Natural killer cell (primary cell): ENCODE measurements at regions not wholly inside any gene's neighbourhood (a gene's known extent, or its start where the extent isn't known, plus 50 kb on each side); places are given as distances from the start of the nearest gene placed in this dataset.

Source experiments
- ATAC-seq, 3 donors: fragments of 150-1000 bp in 2 of 3; fragments of 200-7000 bp in 1 of 3; cut with Tn5 transposase; 1 replicate in 1 of 3; 2 replicates in 2 of 3; pipeline ENCODE4 v1.10.0; 2021; ENCODE audit warnings: mild to moderate bottlenecking in 2 of 3, moderate library complexity in 2 of 3
- DNase-seq, 2 donors: peaks; one replicate each; pipeline versions ENCODE4 v3.0.0 to v3.0.0-alpha.2; 2013 to 2021; ENCODE audit warnings: mixed read lengths in 1 of 2
- H3K27ac ChIP-seq: one replicate; pipeline ENCODE4 v1.5.1; 2013; ENCODE audit warnings: mild to moderate bottlenecking, low read length
- H3K27me3 ChIP-seq: one replicate; pipeline ENCODE4 v1.6.1; 2013; ENCODE audit warnings: low read length; ENCODE audit not compliant: control insufficient read depth, insufficient read depth
- H3K36me3 ChIP-seq: one replicate; pipeline ENCODE4 v1.6.1; 2013; ENCODE audit warnings: low read length; ENCODE audit not compliant: control insufficient read depth, insufficient read depth
- H3K4me1 ChIP-seq: one replicate; pipeline ENCODE4 v1.6.1; 2013; ENCODE audit warnings: low read length; ENCODE audit not compliant: control insufficient read depth, insufficient read depth
- H3K4me3 ChIP-seq: one replicate; pipeline ENCODE4 v1.5.1; 2013; ENCODE audit warnings: low read length
- H3K9me3 ChIP-seq: one replicate; pipeline ENCODE4 v1.6.1; 2013; ENCODE audit warnings: low read length; ENCODE audit not compliant: control insufficient read depth, insufficient read depth
- H3K27ac Mint-ChIP-seq, 2 donors: one replicate each; pipeline ENCODE4 v1.8.0; 2022; ENCODE audit warnings: mild to moderate bottlenecking in 2 of 2, mixed read lengths in 2 of 2, moderate library complexity in 1 of 2
- H3K27me3 Mint-ChIP-seq, 2 donors: one replicate each; pipeline ENCODE4 v1.8.0; 2022; ENCODE audit warnings: low read depth in 2 of 2, mixed read lengths in 2 of 2
- H3K36me3 Mint-ChIP-seq: one replicate; pipeline ENCODE4 v1.8.0; 2022; ENCODE audit warnings: mixed read lengths
- H3K4me1 Mint-ChIP-seq, 2 donors: one replicate each; pipeline ENCODE4 v1.8.0; 2022; ENCODE audit warnings: mixed read lengths in 2 of 2
- H3K4me3 Mint-ChIP-seq: one replicate; pipeline ENCODE4 v1.8.0; 2022; ENCODE audit warnings: mild to moderate bottlenecking, moderate library complexity, mixed read lengths
- H3K9me3 Mint-ChIP-seq, 2 donors: one replicate each; pipeline ENCODE4 v1.8.0; 2022; ENCODE audit warnings: mixed read lengths in 2 of 2
- WGBS: methylation state at CpG from one replicate; pipeline ENCODE4 v1.1.7; 2013; ENCODE audit warnings: missing lambda C conversion rate; ENCODE audit not compliant: insufficient coverage; 5-methylcytosine and 5-hydroxymethylcytosine counted together
- intact Hi-C: fragments of 100-400 bp; cut with micrococcal nuclease; formaldehyde crosslinking; loops from one replicate; pipeline ENCODE4 v1.14.2; 2022
- TF ChIP-seq, protein P1 (sequence below): fragments of 200-600 bp; IDR thresholded peaks from one replicate; pipeline ENCODE4 v1.8.0; 2022; ENCODE audit warnings: antibody characterized with exemption

- no peaks in the 10 kb centered on the region for H3K9me3 ChIP-seq
- TF ChIP-seq, protein P1, sequence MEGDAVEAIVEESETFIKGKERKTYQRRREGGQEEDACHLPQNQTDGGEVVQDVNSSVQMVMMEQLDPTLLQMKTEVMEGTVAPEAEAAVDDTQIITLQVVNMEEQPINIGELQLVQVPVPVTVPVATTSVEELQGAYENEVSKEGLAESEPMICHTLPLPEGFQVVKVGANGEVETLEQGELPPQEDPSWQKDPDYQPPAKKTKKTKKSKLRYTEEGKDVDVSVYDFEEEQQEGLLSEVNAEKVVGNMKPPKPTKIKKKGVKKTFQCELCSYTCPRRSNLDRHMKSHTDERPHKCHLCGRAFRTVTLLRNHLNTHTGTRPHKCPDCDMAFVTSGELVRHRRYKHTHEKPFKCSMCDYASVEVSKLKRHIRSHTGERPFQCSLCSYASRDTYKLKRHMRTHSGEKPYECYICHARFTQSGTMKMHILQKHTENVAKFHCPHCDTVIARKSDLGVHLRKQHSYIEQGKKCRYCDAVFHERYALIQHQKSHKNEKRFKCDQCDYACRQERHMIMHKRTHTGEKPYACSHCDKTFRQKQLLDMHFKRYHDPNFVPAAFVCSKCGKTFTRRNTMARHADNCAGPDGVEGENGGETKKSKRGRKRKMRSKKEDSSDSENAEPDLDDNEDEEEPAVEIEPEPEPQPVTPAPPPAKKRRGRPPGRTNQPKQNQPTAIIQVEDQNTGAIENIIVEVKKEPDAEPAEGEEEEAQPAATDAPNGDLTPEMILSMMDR: no peak
- DNase-seq (no peak), ATAC-seq (no peak)
- no peak overlapping the region for H3K27ac ChIP-seq
- no peaks in the 10 kb centered on the region for H3K36me3 ChIP-seq
- no peaks in the 10 kb centered on the region for H3K4me1 Mint-ChIP-seq
- H3K27me3 ChIP-seq: no peaks in the 10 kb centered on the region
- H3K9me3 Mint-ChIP-seq: no peaks in the 10 kb centered on the region
- H3K27ac Mint-ChIP-seq: no peak overlapping the region
- 88% methylated on average over 19 of the region's 19 CpGs for WGBS
- no peak overlapping the region for H3K4me3 ChIP-seq
- no peaks in the 10 kb centered on the region for H3K36me3 Mint-ChIP-seq
- no peaks in the 10 kb centered on the region for H3K4me1 ChIP-seq
- intact Hi-C loops: no loop called here
- no peak overlapping the region for H3K4me3 Mint-ChIP-seq
- peaks cover 27 to 40% of the 10 kb centered on the region in 2 donors for H3K27me3 Mint-ChIP-seq
Observed at GRCh38 chr2:242057379-242058040, 188.0 kb downstream of the RTP5 start.

DNA sequence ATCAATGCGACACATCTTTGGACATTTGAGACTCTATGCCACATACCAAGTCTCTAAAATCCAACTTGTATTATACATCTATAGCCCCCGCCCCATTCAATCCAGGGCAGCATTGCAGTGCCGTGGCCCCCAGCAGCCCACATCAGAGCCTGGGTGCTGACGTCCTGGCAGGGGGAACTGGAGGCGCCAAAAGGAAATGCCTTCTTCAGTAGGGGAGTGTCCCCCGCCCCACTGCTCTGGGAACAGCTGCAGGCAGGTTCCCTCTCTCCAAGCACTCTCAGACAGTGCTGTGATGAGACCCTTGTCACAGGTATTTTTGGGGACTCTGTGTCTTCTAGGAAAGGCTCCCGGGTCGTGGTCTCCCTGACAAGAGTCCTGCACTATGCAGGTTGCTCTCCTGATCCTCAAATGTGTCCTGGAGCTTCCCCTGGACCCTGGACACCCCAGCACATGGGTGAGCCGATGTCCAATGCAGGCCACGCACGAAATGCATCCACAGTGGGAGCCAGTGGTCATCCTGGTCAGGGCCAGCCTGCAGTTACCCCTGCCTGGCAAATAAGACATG lies 188.7 kb downstream of the RTP5 start:
- no peak overlapping the region for H3K4me3 Mint-ChIP-seq
- Histone ChIP-seq H3K4me1 (no peaks in the 10 kb centered on the region), H3K27me3 (no peaks in the 10 kb centered on the region), H3K36me3 (no peaks in the 10 kb centered on the region), H3K4me3 (no peak overlapping the region), H3K27ac (no peak overlapping the region), H3K9me3 (no peaks in the 10 kb centered on the region)
- WGBS: 68% methylated on average over 11 of the region's 11 CpGs
- DNase-seq (no peak), ATAC-seq (no peak)
- peaks cover 20 to 35% of the 10 kb centered on the region in 2 donors for H3K27me3 Mint-ChIP-seq
- TF ChIP-seq, protein P1: no peak
- H3K9me3 Mint-ChIP-seq: no peaks in the 10 kb centered on the region
- intact Hi-C loops: no loop called here
- no peaks in the 10 kb centered on the region for H3K4me1 Mint-ChIP-seq
- H3K27ac Mint-ChIP-seq: no peak overlapping the region
- no peaks in the 10 kb centered on the region for H3K36me3 Mint-ChIP-seq

DNA sequence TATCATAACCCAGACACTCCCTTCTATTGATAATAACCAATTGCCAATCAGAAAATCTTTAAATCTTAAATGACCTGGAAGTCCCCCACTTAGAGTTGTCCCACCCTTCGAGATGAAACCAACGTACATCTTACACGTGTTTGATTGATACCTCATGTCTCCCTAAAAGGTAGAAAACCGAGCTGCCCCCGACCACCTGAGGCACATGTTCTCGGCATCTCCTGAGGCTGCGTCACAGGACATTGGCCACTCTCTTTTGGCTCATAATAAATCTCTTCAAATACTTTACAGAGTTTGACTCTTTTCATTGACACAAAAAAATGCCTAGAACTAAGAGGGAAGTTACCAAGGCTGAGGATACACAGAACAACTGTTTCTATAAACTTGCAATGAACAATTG lies 190.0 kb downstream of the RTP5 start:
- Histone ChIP-seq H3K4me1 (no peaks in the 10 kb centered on the region), H3K4me3 (no peak overlapping the region), H3K27me3 (no peaks in the 10 kb centered on the region), H3K36me3 (no peaks in the 10 kb centered on the region), H3K27ac (no peak overlapping the region), H3K9me3 (no peaks in the 10 kb centered on the region)
- Mint-ChIP-seq H3K27me3 (peaks cover 11 to 33% of the 10 kb centered on the region in 2 donors), H3K4me3 (no peak overlapping the region), H3K4me1 (no peaks in the 10 kb centered on the region), H3K36me3 (no peaks in the 10 kb centered on the region), H3K9me3 (no peaks in the 10 kb centered on the region), H3K27ac (no peak overlapping the region)
- no peak for ATAC-seq
- intact Hi-C loops: no loop called here
- WGBS: 90% methylated on average over 7 of the region's 7 CpGs
- no peak for DNase-seq
- TF ChIP-seq, protein P1: no peak
